Lower leg skin (tissue), 3 donors: ENCODE measurements at regions not wholly inside any gene's neighbourhood (a gene's known extent, or its start where the extent isn't known, plus 50 kb on each side); places are given as distances from the start of the nearest gene placed in this dataset.
"Not testable (repeated sequence)": the region's sequence is repeated elsewhere in the genome, so short reads cannot be mapped to it uniquely, and the experiment has no call there.

Experiments
- CTCF ChIP-seq, 3 donors: fragments of 450-650 bp; IDR thresholded peaks; one replicate each; pipeline ENCODE4 v1.5.1; 2016; ENCODE audit warnings: antibody characterized with exemption in 3 of 3, mild to moderate bottlenecking in 3 of 3, moderate library complexity in 2 of 3
- POLR2A ChIP-seq, 2 donors: fragments of 450-650 bp; IDR thresholded peaks; one replicate each; pipeline ENCODE4 v1.6.1; 2016 to 2017; ENCODE audit warnings: antibody characterized with exemption in 2 of 2, mild to moderate bottlenecking in 1 of 2, moderate library complexity in 1 of 2

GRCh38 chr2:131722256-131722655, 194.6 kb downstream of the CCDC74A start:
- not testable (repeated sequence) for TF ChIP-seq CTCF, POLR2A (IDR thresholded peaks at IDR 0.05)
